ENCODE measurements at regions not wholly inside any gene's neighbourhood (a gene's known extent, or its start where the extent isn't known, plus 50 kb on each side); places are given as distances from the start of the nearest gene placed in this dataset.

DNA sequence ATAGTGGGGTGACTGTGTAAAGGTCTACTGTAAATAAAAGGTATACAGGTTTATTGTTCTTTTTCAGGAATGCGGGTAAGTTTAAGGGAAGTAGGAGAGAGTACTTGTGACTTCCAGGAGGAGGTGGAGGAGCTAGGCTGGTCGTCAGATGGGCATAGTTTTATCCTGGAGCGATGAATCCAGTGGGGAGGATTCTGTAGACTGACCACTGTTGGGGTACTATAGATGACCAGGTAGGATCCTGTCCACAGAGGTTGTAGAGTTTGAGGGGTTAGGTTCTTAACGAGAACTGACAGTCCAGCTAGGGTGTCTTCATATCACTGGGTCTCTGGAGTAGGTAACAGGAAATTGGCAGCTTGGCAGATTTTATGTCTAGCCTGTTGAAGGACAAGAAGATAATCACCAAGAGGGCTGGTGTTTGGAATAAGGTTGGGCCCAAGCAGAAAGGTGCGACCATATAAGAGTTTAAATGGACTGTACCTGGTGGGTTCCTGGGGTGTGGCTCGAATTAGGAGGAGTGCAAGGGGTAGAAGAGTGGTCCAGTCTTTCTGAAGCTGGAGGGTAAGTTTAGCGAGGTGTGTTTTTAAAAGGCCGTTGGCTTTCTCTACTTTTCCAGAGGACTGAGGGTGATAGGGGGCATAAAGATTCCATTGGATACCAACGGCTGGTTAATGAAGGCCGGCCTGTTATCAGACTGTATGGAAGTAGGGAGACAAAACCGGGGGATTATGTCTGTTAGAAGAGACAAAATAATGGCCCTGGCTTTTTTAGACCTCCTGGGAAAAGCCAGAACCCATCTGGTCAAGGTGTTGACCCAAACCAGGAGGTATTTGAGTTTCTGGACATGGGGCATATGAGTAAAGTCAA lies 751.3 kb upstream of the ADGRB3 start (continued):
- TF ChIP-seq, protein P1, sequence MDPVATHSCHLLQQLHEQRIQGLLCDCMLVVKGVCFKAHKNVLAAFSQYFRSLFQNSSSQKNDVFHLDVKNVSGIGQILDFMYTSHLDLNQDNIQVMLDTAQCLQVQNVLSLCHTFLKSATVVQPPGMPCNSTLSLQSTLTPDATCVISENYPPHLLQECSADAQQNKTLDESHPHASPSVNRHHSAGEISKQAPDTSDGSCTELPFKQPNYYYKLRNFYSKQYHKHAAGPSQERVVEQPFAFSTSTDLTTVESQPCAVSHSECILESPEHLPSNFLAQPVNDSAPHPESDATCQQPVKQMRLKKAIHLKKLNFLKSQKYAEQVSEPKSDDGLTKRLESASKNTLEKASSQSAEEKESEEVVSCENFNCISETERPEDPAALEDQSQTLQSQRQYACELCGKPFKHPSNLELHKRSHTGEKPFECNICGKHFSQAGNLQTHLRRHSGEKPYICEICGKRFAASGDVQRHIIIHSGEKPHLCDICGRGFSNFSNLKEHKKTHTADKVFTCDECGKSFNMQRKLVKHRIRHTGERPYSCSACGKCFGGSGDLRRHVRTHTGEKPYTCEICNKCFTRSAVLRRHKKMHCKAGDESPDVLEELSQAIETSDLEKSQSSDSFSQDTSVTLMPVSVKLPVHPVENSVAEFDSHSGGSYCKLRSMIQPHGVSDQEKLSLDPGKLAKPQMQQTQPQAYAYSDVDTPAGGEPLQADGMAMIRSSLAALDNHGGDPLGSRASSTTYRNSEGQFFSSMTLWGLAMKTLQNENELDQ (CRISPR knock-in tag; IDR thresholded peaks at IDR 0.05; ENCODE audit: borderline replicate concordance), result no peak
- TF ChIP-seq ZNF232 (CRISPR knock-in tag; IDR thresholded peaks at IDR 0.05), result no peak
- TF ChIP-seq, protein P2, sequence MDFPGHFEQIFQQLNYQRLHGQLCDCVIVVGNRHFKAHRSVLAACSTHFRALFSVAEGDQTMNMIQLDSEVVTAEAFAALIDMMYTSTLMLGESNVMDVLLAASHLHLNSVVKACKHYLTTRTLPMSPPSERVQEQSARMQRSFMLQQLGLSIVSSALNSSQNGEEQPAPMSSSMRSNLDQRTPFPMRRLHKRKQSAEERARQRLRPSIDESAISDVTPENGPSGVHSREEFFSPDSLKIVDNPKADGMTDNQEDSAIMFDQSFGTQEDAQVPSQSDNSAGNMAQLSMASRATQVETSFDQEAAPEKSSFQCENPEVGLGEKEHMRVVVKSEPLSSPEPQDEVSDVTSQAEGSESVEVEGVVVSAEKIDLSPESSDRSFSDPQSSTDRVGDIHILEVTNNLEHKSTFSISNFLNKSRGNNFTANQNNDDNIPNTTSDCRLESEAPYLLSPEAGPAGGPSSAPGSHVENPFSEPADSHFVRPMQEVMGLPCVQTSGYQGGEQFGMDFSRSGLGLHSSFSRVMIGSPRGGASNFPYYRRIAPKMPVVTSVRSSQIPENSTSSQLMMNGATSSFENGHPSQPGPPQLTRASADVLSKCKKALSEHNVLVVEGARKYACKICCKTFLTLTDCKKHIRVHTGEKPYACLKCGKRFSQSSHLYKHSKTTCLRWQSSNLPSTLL (IDR thresholded peaks at IDR 0.05), result no peak
- TF ChIP-seq, protein P3, sequence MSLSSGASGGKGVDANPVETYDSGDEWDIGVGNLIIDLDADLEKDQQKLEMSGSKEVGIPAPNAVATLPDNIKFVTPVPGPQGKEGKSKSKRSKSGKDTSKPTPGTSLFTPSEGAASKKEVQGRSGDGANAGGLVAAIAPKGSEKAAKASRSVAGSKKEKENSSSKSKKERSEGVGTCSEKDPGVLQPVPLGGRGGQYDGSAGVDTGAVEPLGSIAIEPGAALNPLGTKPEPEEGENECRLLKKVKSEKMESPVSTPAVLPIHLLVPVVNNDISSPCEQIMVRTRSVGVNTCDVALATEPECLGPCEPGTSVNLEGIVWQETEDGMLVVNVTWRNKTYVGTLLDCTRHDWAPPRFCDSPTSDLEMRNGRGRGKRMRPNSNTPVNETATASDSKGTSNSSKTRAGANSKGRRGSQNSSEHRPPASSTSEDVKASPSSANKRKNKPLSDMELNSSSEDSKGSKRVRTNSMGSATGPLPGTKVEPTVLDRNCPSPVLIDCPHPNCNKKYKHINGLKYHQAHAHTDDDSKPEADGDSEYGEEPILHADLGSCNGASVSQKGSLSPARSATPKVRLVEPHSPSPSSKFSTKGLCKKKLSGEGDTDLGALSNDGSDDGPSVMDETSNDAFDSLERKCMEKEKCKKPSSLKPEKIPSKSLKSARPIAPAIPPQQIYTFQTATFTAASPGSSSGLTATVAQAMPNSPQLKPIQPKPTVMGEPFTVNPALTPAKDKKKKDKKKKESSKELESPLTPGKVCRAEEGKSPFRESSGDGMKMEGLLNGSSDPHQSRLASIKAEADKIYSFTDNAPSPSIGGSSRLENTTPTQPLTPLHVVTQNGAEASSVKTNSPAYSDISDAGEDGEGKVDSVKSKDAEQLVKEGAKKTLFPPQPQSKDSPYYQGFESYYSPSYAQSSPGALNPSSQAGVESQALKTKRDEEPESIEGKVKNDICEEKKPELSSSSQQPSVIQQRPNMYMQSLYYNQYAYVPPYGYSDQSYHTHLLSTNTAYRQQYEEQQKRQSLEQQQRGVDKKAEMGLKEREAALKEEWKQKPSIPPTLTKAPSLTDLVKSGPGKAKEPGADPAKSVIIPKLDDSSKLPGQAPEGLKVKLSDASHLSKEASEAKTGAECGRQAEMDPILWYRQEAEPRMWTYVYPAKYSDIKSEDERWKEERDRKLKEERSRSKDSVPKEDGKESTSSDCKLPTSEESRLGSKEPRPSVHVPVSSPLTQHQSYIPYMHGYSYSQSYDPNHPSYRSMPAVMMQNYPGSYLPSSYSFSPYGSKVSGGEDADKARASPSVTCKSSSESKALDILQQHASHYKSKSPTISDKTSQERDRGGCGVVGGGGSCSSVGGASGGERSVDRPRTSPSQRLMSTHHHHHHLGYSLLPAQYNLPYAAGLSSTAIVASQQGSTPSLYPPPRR (CRISPR knock-in tag; IDR thresholded peaks at IDR 0.05; ENCODE audit: borderline replicate concordance), result no peak
- TF ChIP-seq RBM39 (optimal IDR thresholded peaks at IDR 0.05; ENCODE audit: low read depth, low read length), result no peak
- TF ChIP-seq, protein P4, sequence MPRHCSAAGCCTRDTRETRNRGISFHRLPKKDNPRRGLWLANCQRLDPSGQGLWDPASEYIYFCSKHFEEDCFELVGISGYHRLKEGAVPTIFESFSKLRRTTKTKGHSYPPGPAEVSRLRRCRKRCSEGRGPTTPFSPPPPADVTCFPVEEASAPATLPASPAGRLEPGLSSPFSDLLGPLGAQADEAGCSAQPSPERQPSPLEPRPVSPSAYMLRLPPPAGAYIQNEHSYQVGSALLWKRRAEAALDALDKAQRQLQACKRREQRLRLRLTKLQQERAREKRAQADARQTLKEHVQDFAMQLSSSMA (CRISPR knock-in tag; IDR thresholded peaks at IDR 0.05), result no peak
- TF ChIP-seq ZNF431 (CRISPR knock-in tag; IDR thresholded peaks at IDR 0.05), result 0 out of 2 replicates have a peak, but pooled peaks have one; percentile 7

Measured in K562 (cell line).